GM12878 (cell line): ENCODE measurements at regions not wholly inside any gene's neighbourhood (a gene's known extent, or its start where the extent isn't known, plus 50 kb on each side); places are given as distances from the start of the nearest gene placed in this dataset.

Experiments used
- ATAC-seq: fragments of 200-7000 bp; cut with Tn5 transposase; 3 replicates; pipeline ENCODE4 v1.9.1; 2020; ENCODE audit warnings: mild to moderate bottlenecking, moderate library complexity
- BruUV-seq: library from RNA; stranded (reverse); fragments of 400-500 nt; replicated peaks from 2 replicates; lab custom pipeline; 2021; lab: Mats Ljungman, UMichigan
- CTCF ChIA-PET: fragments of 300-600 bp; sonication (Branson Sonifier 250); formaldehyde crosslinking; extraction: SDS; loops from one replicate; lab custom pipeline; 2021; ENCODE audit warnings: inconsistent platforms; lab: Yijun Ruan, JAX
- POLR2A ChIA-PET: fragments of 350-600 bp; formaldehyde crosslinking; extraction: SDS; loops from one replicate; lab custom pipeline; 2021; ENCODE audit warnings: inconsistent platforms; lab: Charles Lee
- RAD21 ChIA-PET: fragments of 300-600 bp; sonication (Branson Sonifier 250); formaldehyde crosslinking; loops from one replicate; lab custom pipeline; 2023; ENCODE audit warnings: antibody characterized with exemption; ENCODE audit not compliant: unreplicated experiment; lab: Charles Lee
- SMC1A ChIA-PET: fragments of 300-600 bp; sonication (Branson Sonifier 250); formaldehyde crosslinking; loops from one replicate; lab custom pipeline; 2023; ENCODE audit not compliant: unreplicated experiment, uncharacterized antibody; lab: Charles Lee
- DNase-seq: peaks from one replicate; pipeline ENCODE4 v3.0.0-alpha.2; 2011; ENCODE audit warnings: low read depth, low spot score
- FAIRE-seq: peaks from 3 replicates; lab custom pipeline; 2011; peaks lifted over from hg19 to GRCh38; lab: Jason Lieb, UNC
- H2AFZ ChIP-seq: 2 replicates; pipeline ENCODE4 v1.6.0; 2011; ENCODE audit warnings: low read depth, low read length, control low read depth; ENCODE audit not compliant: control insufficient read depth
- H3K27ac ChIP-seq: 2 replicates; pipeline ENCODE4 v1.5.1; 2011; ENCODE audit warnings: control low read depth; ENCODE audit not compliant: control insufficient read depth, insufficient read depth
- H3K27me3 ChIP-seq, 2 experiments: replicated peaks in 1 of 2; 2 replicates each; pipeline versions ENCODE4 v1.6.0 to v1.6.1; 2011; ENCODE audit warnings: low read length in 1 of 2; ENCODE audit not compliant: control insufficient read depth in 2 of 2, insufficient read depth in 2 of 2
- H3K36me3 ChIP-seq, 2 experiments: 2 replicates each; pipeline ENCODE4 v1.5.1; 2011; ENCODE audit warnings: low read length in 1 of 2; ENCODE audit not compliant: control insufficient read depth in 2 of 2, insufficient read depth in 2 of 2
- H3K4me1 ChIP-seq: 2 replicates; pipeline ENCODE4 v1.6.1; 2011; ENCODE audit warnings: mild to moderate bottlenecking, low read length, moderate library complexity, mixed read lengths; ENCODE audit not compliant: control insufficient read depth, insufficient read depth
- H3K4me2 ChIP-seq: 2 replicates; pipeline ENCODE4 v1.6.0; 2011; ENCODE audit warnings: control low read depth; ENCODE audit not compliant: control insufficient read depth, insufficient read depth
- H3K4me3 ChIP-seq: fragments of 200-600 bp; sonication (generic); 2 replicates; pipeline ENCODE4 v1.5.1; 2016
- H3K79me2 ChIP-seq: 2 replicates; pipeline ENCODE4 v1.6.0; 2011; ENCODE audit warnings: low read length; ENCODE audit not compliant: control insufficient read depth, insufficient read depth
- H3K9ac ChIP-seq: 2 replicates; pipeline ENCODE4 v1.8.0; 2011; ENCODE audit warnings: low read length, control low read depth, mixed read lengths; ENCODE audit not compliant: control insufficient read depth, insufficient read depth
- H3K9me3 ChIP-seq: replicated peaks from 3 replicates; pipeline ENCODE4 v1.5.1; 2011; ENCODE audit warnings: mild to moderate bottlenecking, low read length; ENCODE audit not compliant: control insufficient read depth, insufficient read depth
- H4K20me1 ChIP-seq: 2 replicates; pipeline ENCODE4 v1.6.0; 2011; ENCODE audit not compliant: control insufficient read depth, insufficient read depth
- BCL11A ChIP-seq: IDR thresholded peaks from 2 replicates; pipeline ENCODE4 v1.6.1; 2011; ENCODE audit warnings: low read depth, low read length
- CEBPB ChIP-seq, 2 experiments: fragments of 150-350 bp in 1 of 2; IDR thresholded peaks; 2 replicates each; pipeline ENCODE4 v1.6.1; 2012 to 2014; ENCODE audit warnings: low read depth in 2 of 2, low read length in 2 of 2, borderline replicate concordance in 1 of 2, inconsistent platforms in 1 of 2
- ESRRA ChIP-seq: IDR thresholded peaks from 2 replicates; pipeline ENCODE4 v1.6.1; 2012; ENCODE audit warnings: mild to moderate bottlenecking, low read length, improper control_type of control experiment
- GABPA ChIP-seq: IDR thresholded peaks from 2 replicates; pipeline ENCODE4 v1.6.1; 2014; ENCODE audit warnings: antibody characterized with exemption, low read depth, mild to moderate bottlenecking, inconsistent platforms
- IKZF1 ChIP-seq: fragments of 450-650 bp; conservative IDR thresholded peaks from 2 replicates; pipeline ENCODE4 v1.6.1; 2017; ENCODE audit warnings: antibody characterized with exemption, mild to moderate bottlenecking
- JUNB ChIP-seq: IDR thresholded peaks from 2 replicates; pipeline ENCODE4 v1.6.1; 2016; ENCODE audit warnings: antibody characterized with exemption, mild to moderate bottlenecking
- KLF5 ChIP-seq: fragments of 450-650 bp; IDR thresholded peaks from 2 replicates; pipeline ENCODE4 v1.6.1; 2014; ENCODE audit warnings: mild to moderate bottlenecking; ENCODE audit not compliant: partially characterized antibody
- MAX ChIP-seq: IDR thresholded peaks from 2 replicates; pipeline ENCODE4 v1.6.1; 2012; ENCODE audit warnings: low read depth, low read length, improper control_type of control experiment
- MEF2B ChIP-seq: fragments of 450-650 bp; IDR thresholded peaks from 2 replicates; pipeline ENCODE4 v1.6.1; 2018; ENCODE audit warnings: mild to moderate bottlenecking, moderate library complexity; ENCODE audit not compliant: partially characterized antibody, poor library complexity, severe bottlenecking
- NRF1 ChIP-seq: conservative IDR thresholded peaks from 2 replicates; pipeline ENCODE4 v1.6.1; 2011; ENCODE audit warnings: mild to moderate bottlenecking, low read depth, low read length, improper control_type of control experiment
- PAX5 ChIP-seq: IDR thresholded peaks from 2 replicates; pipeline ENCODE4 v1.6.1; 2011; ENCODE audit warnings: low read depth, low read length, borderline replicate concordance
- SIX5 ChIP-seq: IDR thresholded peaks from 2 replicates; pipeline ENCODE4 v1.6.1; 2011; ENCODE audit warnings: mild to moderate bottlenecking, low read depth, low read length, moderate library complexity; ENCODE audit not compliant: severe bottlenecking
- SMC3 ChIP-seq: IDR thresholded peaks from 2 replicates; pipeline ENCODE4 v1.6.1; 2011; ENCODE audit warnings: low read length, improper control_type of control experiment, borderline replicate concordance
- STAT3 ChIP-seq: IDR thresholded peaks from 2 replicates; pipeline ENCODE4 v1.6.1; 2011; ENCODE audit warnings: low read depth, low read length, improper control_type of control experiment
- TBL1XR1 ChIP-seq: IDR thresholded peaks from 2 replicates; pipeline ENCODE4 v1.6.1; 2012; ENCODE audit warnings: low read depth, low read length, improper control_type of control experiment
- TCF7 ChIP-seq: IDR thresholded peaks from 2 replicates; pipeline ENCODE4 v1.6.1; 2014; ENCODE audit warnings: antibody characterized with exemption, borderline replicate concordance
- USF2 ChIP-seq: IDR thresholded peaks from 2 replicates; pipeline ENCODE4 v1.6.1; 2011; ENCODE audit warnings: low read depth, low read length, improper control_type of control experiment, borderline replicate concordance
- ZBED1 ChIP-seq: IDR thresholded peaks from 2 replicates; pipeline ENCODE4 v1.6.1; 2016; ENCODE audit warnings: borderline replicate concordance
- ZNF24 ChIP-seq: fragments of 450-650 bp; IDR thresholded peaks from 2 replicates; pipeline ENCODE4 v1.6.1; 2017; ENCODE audit warnings: antibody characterized with exemption, mild to moderate bottlenecking
- WGBS: methylation state at CpG from one replicate; pipeline ENCODE4 v1.1.6; 2016; ENCODE audit warnings: low lambda C conversion rate; ENCODE audit not compliant: insufficient replicate concordance, insufficient coverage; ENCODE audit errors: missing lambda C conversion rate; 5-methylcytosine and 5-hydroxymethylcytosine counted together
- in situ Hi-C: fragments of 300-500 bp; cut with MboI; formaldehyde crosslinking; loops from 9 replicates; pipeline ENCODE4 v1.14.3; 2018; ENCODE audit warnings: mixed read lengths
- intact Hi-C: fragments of 100-400 bp; cut with micrococcal nuclease; formaldehyde crosslinking; loops from one replicate; pipeline ENCODE4 v1.14.2; 2022; ENCODE audit not compliant: unreplicated experiment

GRCh38 chr10:89076120-89076519 lies 85.5 kb downstream of the FAS start:
- Histone ChIP-seq H3K27ac (no peak overlapping the region), H2AFZ (no peak overlapping the region), H3K4me1 (peaks cover 3% of the 10 kb centered on the region; the same call in 1 of the 2 replicates), H3K27me3 (no peaks in the 10 kb centered on the region), H3K9me3 (no peaks in the 10 kb centered on the region), H3K79me2 (no peaks in the 10 kb centered on the region), H4K20me1 (no peaks in the 10 kb centered on the region), H3K9ac (no peak overlapping the region), H3K4me3 (no peak overlapping the region), H3K36me3 (no peaks in the 10 kb centered on the region), H3K4me2 (no peak overlapping the region)
- ChIA-PET SMC1A (interaction anchor here (0.6 to 0.9 kb wide), 2 partner anchors 47 to 88 kb away, joined by 3 to 4 read pairs; no protein-coding TSS in a partner anchor), POLR2A (interaction anchor here (0.6 kb wide), 1 partner anchor 295 kb away, joined by 4 read pairs; no protein-coding TSS in a partner anchor), RAD21 (interaction anchor here (0.6 to 1.1 kb wide), 4 partner anchors 8 to 47 kb away, joined by 3 to 4 read pairs (median 3); no protein-coding TSS in a partner anchor), CTCF (no interaction called here)
- no TSS peak for BruUV-seq
- ATAC-seq = no peak
- in situ Hi-C loops (no loop called here), intact Hi-C loops (no loop called here)
- FAIRE-seq = no peak
- TF ChIP-seq BCL11A (no peak), PAX5 (no peak), ZNF24 (no peak), NRF1 (no peak), SMC3 (no peak), STAT3 (no peak), USF2 (no peak), JUNB (no peak), TBL1XR1 (no peak), IKZF1 (no peak), MEF2B (no peak), SIX5 (no peak), ESRRA (no peak), GABPA (no peak), KLF5 (no peak), TCF7 (no peak), ZBED1 (no peak), MAX (no peak), CEBPB (IDR thresholded peaks at IDR 0.05; ENCODE audit: borderline replicate concordance in 1 of 2, low read depth in 2 of 2, low read length in 2 of 2) (no peak)
- DNase-seq = no peak
- 62% methylated on average over 2 of the region's 2 CpGs for WGBS
